ENCODE measurements at regions not wholly inside any gene's neighbourhood (a gene's known extent, or its start where the extent isn't known, plus 50 kb on each side); places are given as distances from the start of the nearest gene placed in this dataset.

GRCh38 chr13:107847406-107847805, 367.9 kb downstream of the LIG4 start:
- DNase-seq: no peak
- no TSS peak for BruUV-seq (replicated peaks)
- CTCF ChIA-PET: no interaction called here
- Mint-ChIP-seq H3K36me3 (ENCODE audit: insufficient read depth, unreplicated experiment) (no peaks in the 10 kb centered on the region), H3K4me3 (ENCODE audit: unreplicated experiment) (no peak overlapping the region), H3K27me3 (ENCODE audit: insufficient read depth, unreplicated experiment) (no peaks in the 10 kb centered on the region), H3K9me3 (ENCODE audit: unreplicated experiment) (no peaks in the 10 kb centered on the region), H3K27ac (ENCODE audit: unreplicated experiment) (no peak overlapping the region), H3K4me1 (ENCODE audit: low read depth, unreplicated experiment) (no peaks in the 10 kb centered on the region)
- H3K9me3 ChIP-seq: no peaks in the 10 kb centered on the region
- intact Hi-C loops (cut with micrococcal nuclease; ENCODE audit: unreplicated experiment): no loop called here
- no peak overlapping the region for H3K4me3 ChIP-seq (ENCODE audit: low read depth, low read length)
- no peaks in the 10 kb centered on the region for H3K36me3 ChIP-seq (ENCODE audit: control insufficient read depth, insufficient read depth, low read length)
- no peaks in the 10 kb centered on the region for H3K4me1 ChIP-seq
- POLR2A ChIA-PET: no interaction called here
- no peaks in the 10 kb centered on the region for H3K27me3 ChIP-seq (replicated peaks; ENCODE audit: control insufficient read depth, insufficient read depth, low read length)
- no peak for TF ChIP-seq CTCF (IDR thresholded peaks at IDR 0.05; ENCODE audit: insufficient read depth in 1 of 2, low read depth in 1 of 2, low read length in 1 of 2, severe bottlenecking in 1 of 2, unreplicated experiment in 1 of 2)

GRCh38 chr13:107846642-107847041, 368.7 kb downstream of the LIG4 start:
- CTCF ChIA-PET: no interaction called here
- Mint-ChIP-seq H3K9me3 (ENCODE audit: unreplicated experiment) (no peaks in the 10 kb centered on the region), H3K36me3 (ENCODE audit: insufficient read depth, unreplicated experiment) (no peaks in the 10 kb centered on the region), H3K27me3 (ENCODE audit: insufficient read depth, unreplicated experiment) (no peaks in the 10 kb centered on the region), H3K27ac (ENCODE audit: unreplicated experiment) (no peak overlapping the region), H3K4me3 (ENCODE audit: unreplicated experiment) (no peak overlapping the region), H3K4me1 (ENCODE audit: low read depth, unreplicated experiment) (no peaks in the 10 kb centered on the region)
- Histone ChIP-seq H3K27me3 (replicated peaks; ENCODE audit: control insufficient read depth, insufficient read depth, low read length) (no peaks in the 10 kb centered on the region), H3K4me1 (no peaks in the 10 kb centered on the region), H3K36me3 (ENCODE audit: control insufficient read depth, insufficient read depth, low read length) (no peaks in the 10 kb centered on the region), H3K4me3 (ENCODE audit: low read depth, low read length) (no peak overlapping the region), H3K9me3 (no peaks in the 10 kb centered on the region)
- POLR2A ChIA-PET: no interaction called here
- TF ChIP-seq CTCF (IDR thresholded peaks at IDR 0.05; ENCODE audit: insufficient read depth in 1 of 2, low read depth in 1 of 2, low read length in 1 of 2, severe bottlenecking in 1 of 2, unreplicated experiment in 1 of 2): no peak
- intact Hi-C loops (cut with micrococcal nuclease; ENCODE audit: unreplicated experiment): no loop called here
- DNase-seq: no peak
- no TSS peak for BruUV-seq (replicated peaks)

GRCh38 chr13:107845911-107846310, 369.4 kb downstream of the LIG4 start:
- H3K4me1 ChIP-seq: no peaks in the 10 kb centered on the region
- BruUV-seq (replicated peaks): no TSS peak
- Mint-ChIP-seq H3K9me3 (ENCODE audit: unreplicated experiment) (no peaks in the 10 kb centered on the region), H3K27me3 (ENCODE audit: insufficient read depth, unreplicated experiment) (no peaks in the 10 kb centered on the region), H3K36me3 (ENCODE audit: insufficient read depth, unreplicated experiment) (no peaks in the 10 kb centered on the region), H3K4me3 (ENCODE audit: unreplicated experiment) (no peak overlapping the region), H3K27ac (ENCODE audit: unreplicated experiment) (no peak overlapping the region), H3K4me1 (ENCODE audit: low read depth, unreplicated experiment) (no peaks in the 10 kb centered on the region)
- ChIA-PET POLR2A (no interaction called here), CTCF (no interaction called here)
- no peak for TF ChIP-seq CTCF (IDR thresholded peaks at IDR 0.05; ENCODE audit: insufficient read depth in 1 of 2, low read depth in 1 of 2, low read length in 1 of 2, severe bottlenecking in 1 of 2, unreplicated experiment in 1 of 2)
- no peaks in the 10 kb centered on the region for H3K27me3 ChIP-seq (replicated peaks; ENCODE audit: control insufficient read depth, insufficient read depth, low read length)
- intact Hi-C loops (cut with micrococcal nuclease; ENCODE audit: unreplicated experiment): no loop called here
- H3K9me3 ChIP-seq: no peaks in the 10 kb centered on the region
- H3K36me3 ChIP-seq (ENCODE audit: control insufficient read depth, insufficient read depth, low read length): no peaks in the 10 kb centered on the region
- H3K4me3 ChIP-seq (ENCODE audit: low read depth, low read length): no peak overlapping the region
- DNase-seq: no peak
